PC-3 (cell line): ENCODE measurements at regions not wholly inside any gene's neighbourhood (a gene's known extent, or its start where the extent isn't known, plus 50 kb on each side); places are given as distances from the start of the nearest gene placed in this dataset.

Experiments used
- ATAC-seq: fragments of 200-7000 bp; cut with Tn5 transposase; 2 replicates; pipeline ENCODE4 v1.9.1; 2020; ENCODE audit warnings: mild to moderate bottlenecking, moderate library complexity
- BruUV-seq: library from RNA; stranded (reverse); fragments of 400-500 nt; replicated peaks from 2 replicates; lab custom pipeline; 2021; lab: Mats Ljungman, UMichigan
- CTCF ChIA-PET: fragments of 300-600 bp; sonication (Branson Sonifier 250); formaldehyde crosslinking; loops from one replicate; lab custom pipeline; 2022; ENCODE audit warnings: antibody characterized with exemption; lab: Charles Lee
- POLR2A ChIA-PET: fragments of 300-600 bp; sonication (Branson Sonifier 250); formaldehyde crosslinking; loops from one replicate; lab custom pipeline; 2022; ENCODE audit warnings: antibody characterized with exemption; ENCODE audit not compliant: unreplicated experiment; lab: Charles Lee
- DNase-seq: peaks from one replicate; pipeline ENCODE4 v3.0.0-alpha.2; 2015
- H2AFZ ChIP-seq: fragments of 300-600 bp; sonication (generic); 2 replicates; pipeline ENCODE4 v1.6.0; 2016; ENCODE audit warnings: antibody characterized with exemption, low read length
- H3F3A ChIP-seq: fragments of 300-600 bp; sonication (generic); one replicate; pipeline ENCODE4 v1.6.0; 2017; ENCODE audit warnings: antibody characterized with exemption, low read length, control low read depth, mild to moderate bottlenecking; ENCODE audit not compliant: unreplicated experiment
- H3K27ac ChIP-seq: fragments of 300-600 bp; sonication (generic); 2 replicates; pipeline ENCODE4 v1.5.1; 2016; ENCODE audit warnings: mild to moderate bottlenecking, low read length
- H3K27me3 ChIP-seq: fragments of 300-600 bp; sonication (generic); 2 replicates; pipeline ENCODE4 v1.6.1; 2016; ENCODE audit warnings: low read length, mixed read lengths
- H3K36me3 ChIP-seq: fragments of 300-600 bp; sonication (generic); 2 replicates; pipeline ENCODE4 v1.6.1; 2016; ENCODE audit warnings: low read depth, mixed run types, low read length, mixed read lengths
- H3K4me1 ChIP-seq: fragments of 300-600 bp; sonication (generic); 2 replicates; pipeline ENCODE4 v1.5.1; 2016; ENCODE audit warnings: low read length; ENCODE audit not compliant: insufficient read depth
- H3K4me2 ChIP-seq: fragments of 300-600 bp; sonication (generic); 2 replicates; pipeline ENCODE4 v1.6.0; 2016; ENCODE audit warnings: low read length
- H3K4me3 ChIP-seq: fragments of 300-600 bp; sonication (generic); 2 replicates; pipeline ENCODE4 v1.5.1; 2016; ENCODE audit warnings: mild to moderate bottlenecking, low read length, mixed read lengths
- H3K79me2 ChIP-seq: fragments of 300-600 bp; sonication (generic); 2 replicates; pipeline ENCODE4 v1.6.1; 2017; ENCODE audit warnings: low read length, mixed read lengths
- H3K9ac ChIP-seq: fragments of 300-600 bp; sonication (generic); 2 replicates; pipeline ENCODE4 v1.6.0; 2016; ENCODE audit warnings: mild to moderate bottlenecking, low read length
- H3K9me2 ChIP-seq: fragments of 300-600 bp; sonication (generic); replicated peaks from 2 replicates; pipeline ENCODE4 v1.6.1; 2016; ENCODE audit warnings: mixed run types, low read length, mixed read lengths
- H3K9me3 ChIP-seq: fragments of 300-600 bp; sonication (generic); 2 replicates; pipeline ENCODE4 v1.6.1; 2016; ENCODE audit warnings: low read length, mixed read lengths
- H4K20me1 ChIP-seq: fragments of 300-600 bp; sonication (generic); 2 replicates; pipeline ENCODE4 v1.6.1; 2016; ENCODE audit warnings: low read length, mixed read lengths
- CTCF ChIP-seq: fragments of 300-600 bp; sonication (generic); conservative IDR thresholded peaks from 2 replicates; pipeline ENCODE4 v1.5.1; 2017; ENCODE audit warnings: antibody characterized with exemption, low read depth, mild to moderate bottlenecking, low read length
- EZH2 ChIP-seq: fragments of 300-600 bp; sonication (generic); IDR thresholded peaks from one replicate; pipeline ENCODE4 v1.6.1; 2017; ENCODE audit warnings: antibody characterized with exemption, mild to moderate bottlenecking, low read length; ENCODE audit not compliant: unreplicated experiment
- EZH2phosphoT487 ChIP-seq: fragments of 300-600 bp; sonication (generic); IDR thresholded peaks from 2 replicates; pipeline ENCODE4 v1.6.1; 2018; ENCODE audit warnings: mild to moderate bottlenecking, antibody characterized with exemption, low read length, borderline replicate concordance
- intact Hi-C: fragments of 100-400 bp; cut with micrococcal nuclease; formaldehyde crosslinking; loops from 2 replicates; pipeline ENCODE4 v1.9.0; 2023

- BruUV-seq: no TSS peak
- POLR2A ChIA-PET: interaction anchor here (1.0 kb wide), 1 partner anchor 67 kb away, joined by 4 read pairs; no protein-coding TSS in a partner anchor
- peak overlapping the region; percentile 46 for H3K4me2 ChIP-seq
- ATAC-seq (peak; percentile 98), DNase-seq (peak; percentile 73)
- CTCF ChIA-PET: no interaction called here
- H3K27me3 ChIP-seq: no peaks in the 10 kb centered on the region
- no peaks in the 10 kb centered on the region for H4K20me1 ChIP-seq
- no peak overlapping the region for H3K9ac ChIP-seq
- H2AFZ ChIP-seq: peak overlapping the region; percentile 47
- intact Hi-C loops: loop anchor here (2.0 kb wide), 1 partner anchor 62 kb away; no protein-coding TSS in a partner anchor
- TF ChIP-seq EZH2phosphoT487 (no peak), CTCF (no peak), EZH2 (no peak)
- no peaks in the 10 kb centered on the region for H3F3A ChIP-seq
- H3K4me1 ChIP-seq: peaks cover 14% of the 10 kb centered on the region
- H3K9me3 ChIP-seq: no peaks in the 10 kb centered on the region
- H3K4me3 ChIP-seq: no peak overlapping the region
- no peaks in the 10 kb centered on the region for H3K79me2 ChIP-seq
- H3K9me2 ChIP-seq: no peaks in the 10 kb centered on the region
- no peaks in the 10 kb centered on the region for H3K36me3 ChIP-seq
- H3K27ac ChIP-seq: peak overlapping the region; percentile 33
These were observed 67.6 kb upstream of the C1GALT1 start for GRCh38 chr7:7114575-7115291.

- Histone ChIP-seq H3K9me3 (no peaks in the 10 kb centered on the region), H3K4me2 (no peak overlapping the region), H3K4me1 (peaks cover 26% of the 10 kb centered on the region), H3K36me3 (no peaks in the 10 kb centered on the region), H3K27ac (no peak overlapping the region), H4K20me1 (no peaks in the 10 kb centered on the region), H3K27me3 (no peaks in the 10 kb centered on the region), H3K79me2 (no peaks in the 10 kb centered on the region), H3K9me2 (no peaks in the 10 kb centered on the region), H3F3A (no peaks in the 10 kb centered on the region), H3K9ac (no peak overlapping the region), H2AFZ (no peak overlapping the region), H3K4me3 (no peak overlapping the region)
- CTCF ChIA-PET: interaction anchor here (0.5 kb wide), 1 partner anchor 424 kb away, joined by 4 read pairs; no protein-coding TSS in a partner anchor
- TF ChIP-seq CTCF: no peak
- no peak for TF ChIP-seq EZH2phosphoT487
- TF ChIP-seq EZH2: no peak
- DNase-seq (no peak), ATAC-seq (no peak)
- POLR2A ChIA-PET: interaction anchor here (0.6 kb wide), 1 partner anchor 154 kb away, joined by 3 read pairs; no protein-coding TSS in a partner anchor
- intact Hi-C loops: no loop called here
- no TSS peak for BruUV-seq
These were observed 64.3 kb upstream of the C1GALT1 start for GRCh38 chr7:7117935-7118586.

- no peak overlapping the region for H3K4me2 ChIP-seq
- H3K4me3 ChIP-seq: no peak overlapping the region
- BruUV-seq: no TSS peak
- H4K20me1 ChIP-seq: no peaks in the 10 kb centered on the region
- H3K9ac ChIP-seq: no peak overlapping the region
- no peak overlapping the region for H3K27ac ChIP-seq
- TF ChIP-seq EZH2phosphoT487 (no peak), EZH2 (no peak), CTCF (no peak)
- H3K27me3 ChIP-seq: no peaks in the 10 kb centered on the region
- no peak for ATAC-seq
- intact Hi-C loops: no loop called here
- ChIA-PET POLR2A (no interaction called here), CTCF (interaction anchor here (0.5 kb wide), 1 partner anchor 423 kb away, joined by 4 read pairs; no protein-coding TSS in a partner anchor)
- no peaks in the 10 kb centered on the region for H3K9me3 ChIP-seq
- H3F3A ChIP-seq: no peaks in the 10 kb centered on the region
- no peaks in the 10 kb centered on the region for H3K79me2 ChIP-seq
- no peaks in the 10 kb centered on the region for H3K36me3 ChIP-seq
- H3K9me2 ChIP-seq: no peaks in the 10 kb centered on the region
- no peak for DNase-seq
- peaks cover 30% of the 10 kb centered on the region for H3K4me1 ChIP-seq
- H2AFZ ChIP-seq: no peak overlapping the region
These were observed 63.5 kb upstream of the C1GALT1 start for GRCh38 chr7:7118822-7119221.
